Mammary epithelial cell (primary cell): ENCODE measurements at regions not wholly inside any gene's neighbourhood (a gene's known extent, or its start where the extent isn't known, plus 50 kb on each side); places are given as distances from the start of the nearest gene placed in this dataset.

Source experiments
- CTCF ChIP-seq, 2 donors: IDR thresholded peaks in 1 of 2; conservative IDR thresholded peaks in 1 of 2; 2 replicates each; pipeline ENCODE4 v1.5.1; 2011 to 2012; ENCODE audit warnings: inconsistent platforms in 2 of 2, low read length in 2 of 2, mild to moderate bottlenecking in 2 of 2, control low read depth in 1 of 2, low read depth in 1 of 2; ENCODE audit not compliant: insufficient read depth in 1 of 2; ENCODE audit errors: extremely low read depth in 1 of 2
- EZH2 ChIP-seq: IDR thresholded peaks from 2 replicates; pipeline ENCODE4 v1.6.1; 2012; ENCODE audit warnings: low read length, inconsistent platforms, borderline replicate concordance

DNA sequence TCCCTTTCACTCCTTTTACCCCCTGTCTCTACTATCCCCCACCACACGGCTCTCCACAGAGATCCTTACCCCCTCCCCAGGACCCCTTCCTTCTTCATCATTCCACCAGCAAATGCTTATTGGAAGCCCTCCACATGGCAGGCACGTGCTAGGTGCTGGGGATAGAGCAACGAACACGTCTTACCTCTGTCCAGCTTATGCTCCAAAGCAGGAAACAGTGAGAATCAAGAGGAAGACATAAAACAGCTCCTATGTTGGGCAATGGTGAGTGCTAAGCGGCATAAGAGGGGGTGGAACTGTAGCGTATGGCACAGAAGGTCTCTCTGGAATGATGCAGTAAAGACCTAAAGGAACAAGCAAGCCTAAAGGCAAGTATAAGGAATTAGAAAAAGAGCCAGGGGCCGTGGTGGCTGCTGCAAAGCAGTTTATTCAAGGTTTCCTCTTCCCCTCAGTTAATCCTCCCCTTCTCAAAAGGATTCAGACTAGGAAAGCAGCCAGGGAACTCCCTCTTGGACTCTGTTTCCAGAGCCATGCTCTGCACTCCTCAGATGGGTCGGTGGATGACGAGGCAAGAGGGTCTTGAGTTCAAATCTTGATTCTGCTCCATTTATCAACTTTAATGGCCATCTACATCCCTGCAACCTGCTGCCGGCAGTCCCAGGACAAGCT is 289.4 kb downstream of the FOXO1 start:
- no peak for TF ChIP-seq CTCF (conservative IDR thresholded peaks at IDR 0.05 in 1 of 2, IDR thresholded peaks at IDR 0.05 in 1 of 2; ENCODE audit: extremely low read depth in 1 of 2, insufficient read depth in 1 of 2, low read depth in 1 of 2, low read length in 2 of 2)
- no peak for TF ChIP-seq EZH2
